ENCODE measurements at regions not wholly inside any gene's neighbourhood (a gene's known extent, or its start where the extent isn't known, plus 50 kb on each side); places are given as distances from the start of the nearest gene placed in this dataset.

DNA sequence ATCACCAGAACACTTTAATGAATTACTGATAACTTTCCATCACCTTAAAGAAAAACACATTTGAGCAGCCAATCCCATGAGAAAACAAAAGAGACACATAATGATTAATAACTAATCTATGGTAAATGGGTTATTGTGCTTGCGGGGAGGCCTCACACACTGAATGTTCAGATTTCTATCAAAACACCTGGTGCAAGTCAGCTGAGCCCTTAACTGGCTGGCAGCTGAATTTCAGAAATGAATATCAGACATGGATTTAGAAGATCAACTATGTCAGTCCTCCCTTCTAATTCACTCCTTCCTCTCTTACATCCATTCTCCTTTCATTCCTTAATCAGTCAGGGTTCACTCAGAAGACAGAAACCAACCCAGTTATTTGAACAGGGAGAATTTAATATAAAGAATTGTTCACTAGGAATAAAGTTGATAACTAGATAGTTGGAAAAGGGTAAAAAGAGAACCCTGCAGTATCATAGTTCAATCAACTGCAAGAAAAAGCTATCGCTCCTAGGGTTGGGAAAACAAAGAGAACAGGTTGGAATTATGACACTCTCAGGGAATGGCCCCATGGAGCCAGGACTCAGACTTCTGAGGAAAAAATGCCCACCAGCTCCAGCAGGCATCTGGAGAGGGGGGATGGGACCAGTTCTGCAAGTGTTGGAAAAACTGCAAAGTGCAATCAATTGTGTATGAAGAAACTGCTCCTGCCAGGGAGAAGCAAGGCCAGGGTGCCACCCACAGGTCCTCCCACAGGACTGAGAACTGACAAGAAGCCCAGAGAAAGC is 577.1 kb upstream of the CDH5 start (continued):
- TF ChIP-seq, protein P1, sequence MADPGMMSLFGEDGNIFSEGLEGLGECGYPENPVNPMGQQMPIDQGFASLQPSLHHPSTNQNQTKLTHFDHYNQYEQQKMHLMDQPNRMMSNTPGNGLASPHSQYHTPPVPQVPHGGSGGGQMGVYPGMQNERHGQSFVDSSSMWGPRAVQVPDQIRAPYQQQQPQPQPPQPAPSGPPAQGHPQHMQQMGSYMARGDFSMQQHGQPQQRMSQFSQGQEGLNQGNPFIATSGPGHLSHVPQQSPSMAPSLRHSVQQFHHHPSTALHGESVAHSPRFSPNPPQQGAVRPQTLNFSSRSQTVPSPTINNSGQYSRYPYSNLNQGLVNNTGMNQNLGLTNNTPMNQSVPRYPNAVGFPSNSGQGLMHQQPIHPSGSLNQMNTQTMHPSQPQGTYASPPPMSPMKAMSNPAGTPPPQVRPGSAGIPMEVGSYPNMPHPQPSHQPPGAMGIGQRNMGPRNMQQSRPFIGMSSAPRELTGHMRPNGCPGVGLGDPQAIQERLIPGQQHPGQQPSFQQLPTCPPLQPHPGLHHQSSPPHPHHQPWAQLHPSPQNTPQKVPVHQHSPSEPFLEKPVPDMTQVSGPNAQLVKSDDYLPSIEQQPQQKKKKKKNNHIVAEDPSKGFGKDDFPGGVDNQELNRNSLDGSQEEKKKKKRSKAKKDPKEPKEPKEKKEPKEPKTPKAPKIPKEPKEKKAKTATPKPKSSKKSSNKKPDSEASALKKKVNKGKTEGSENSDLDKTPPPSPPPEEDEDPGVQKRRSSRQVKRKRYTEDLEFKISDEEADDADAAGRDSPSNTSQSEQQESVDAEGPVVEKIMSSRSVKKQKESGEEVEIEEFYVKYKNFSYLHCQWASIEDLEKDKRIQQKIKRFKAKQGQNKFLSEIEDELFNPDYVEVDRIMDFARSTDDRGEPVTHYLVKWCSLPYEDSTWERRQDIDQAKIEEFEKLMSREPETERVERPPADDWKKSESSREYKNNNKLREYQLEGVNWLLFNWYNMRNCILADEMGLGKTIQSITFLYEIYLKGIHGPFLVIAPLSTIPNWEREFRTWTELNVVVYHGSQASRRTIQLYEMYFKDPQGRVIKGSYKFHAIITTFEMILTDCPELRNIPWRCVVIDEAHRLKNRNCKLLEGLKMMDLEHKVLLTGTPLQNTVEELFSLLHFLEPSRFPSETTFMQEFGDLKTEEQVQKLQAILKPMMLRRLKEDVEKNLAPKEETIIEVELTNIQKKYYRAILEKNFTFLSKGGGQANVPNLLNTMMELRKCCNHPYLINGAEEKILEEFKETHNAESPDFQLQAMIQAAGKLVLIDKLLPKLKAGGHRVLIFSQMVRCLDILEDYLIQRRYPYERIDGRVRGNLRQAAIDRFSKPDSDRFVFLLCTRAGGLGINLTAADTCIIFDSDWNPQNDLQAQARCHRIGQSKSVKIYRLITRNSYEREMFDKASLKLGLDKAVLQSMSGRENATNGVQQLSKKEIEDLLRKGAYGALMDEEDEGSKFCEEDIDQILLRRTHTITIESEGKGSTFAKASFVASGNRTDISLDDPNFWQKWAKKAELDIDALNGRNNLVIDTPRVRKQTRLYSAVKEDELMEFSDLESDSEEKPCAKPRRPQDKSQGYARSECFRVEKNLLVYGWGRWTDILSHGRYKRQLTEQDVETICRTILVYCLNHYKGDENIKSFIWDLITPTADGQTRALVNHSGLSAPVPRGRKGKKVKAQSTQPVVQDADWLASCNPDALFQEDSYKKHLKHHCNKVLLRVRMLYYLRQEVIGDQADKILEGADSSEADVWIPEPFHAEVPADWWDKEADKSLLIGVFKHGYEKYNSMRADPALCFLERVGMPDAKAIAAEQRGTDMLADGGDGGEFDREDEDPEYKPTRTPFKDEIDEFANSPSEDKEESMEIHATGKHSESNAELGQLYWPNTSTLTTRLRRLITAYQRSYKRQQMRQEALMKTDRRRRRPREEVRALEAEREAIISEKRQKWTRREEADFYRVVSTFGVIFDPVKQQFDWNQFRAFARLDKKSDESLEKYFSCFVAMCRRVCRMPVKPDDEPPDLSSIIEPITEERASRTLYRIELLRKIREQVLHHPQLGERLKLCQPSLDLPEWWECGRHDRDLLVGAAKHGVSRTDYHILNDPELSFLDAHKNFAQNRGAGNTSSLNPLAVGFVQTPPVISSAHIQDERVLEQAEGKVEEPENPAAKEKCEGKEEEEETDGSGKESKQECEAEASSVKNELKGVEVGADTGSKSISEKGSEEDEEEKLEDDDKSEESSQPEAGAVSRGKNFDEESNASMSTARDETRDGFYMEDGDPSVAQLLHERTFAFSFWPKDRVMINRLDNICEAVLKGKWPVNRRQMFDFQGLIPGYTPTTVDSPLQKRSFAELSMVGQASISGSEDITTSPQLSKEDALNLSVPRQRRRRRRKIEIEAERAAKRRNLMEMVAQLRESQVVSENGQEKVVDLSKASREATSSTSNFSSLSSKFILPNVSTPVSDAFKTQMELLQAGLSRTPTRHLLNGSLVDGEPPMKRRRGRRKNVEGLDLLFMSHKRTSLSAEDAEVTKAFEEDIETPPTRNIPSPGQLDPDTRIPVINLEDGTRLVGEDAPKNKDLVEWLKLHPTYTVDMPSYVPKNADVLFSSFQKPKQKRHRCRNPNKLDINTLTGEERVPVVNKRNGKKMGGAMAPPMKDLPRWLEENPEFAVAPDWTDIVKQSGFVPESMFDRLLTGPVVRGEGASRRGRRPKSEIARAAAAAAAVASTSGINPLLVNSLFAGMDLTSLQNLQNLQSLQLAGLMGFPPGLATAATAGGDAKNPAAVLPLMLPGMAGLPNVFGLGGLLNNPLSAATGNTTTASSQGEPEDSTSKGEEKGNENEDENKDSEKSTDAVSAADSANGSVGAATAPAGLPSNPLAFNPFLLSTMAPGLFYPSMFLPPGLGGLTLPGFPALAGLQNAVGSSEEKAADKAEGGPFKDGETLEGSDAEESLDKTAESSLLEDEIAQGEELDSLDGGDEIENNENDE (IDR thresholded peaks at IDR 0.05; ENCODE audit: insufficient replicate concordance, low read length), result no peak
- no peak for TF ChIP-seq JUND (IDR thresholded peaks at IDR 0.05; ENCODE audit: low read length)
- no peak for TF ChIP-seq SP2 (IDR thresholded peaks at IDR 0.05; ENCODE audit: low read length)
- no peak for TF ChIP-seq SIN3A (conservative IDR thresholded peaks at IDR 0.05 in 1 of 2, IDR thresholded peaks at IDR 0.05 in 1 of 2; ENCODE audit: low read depth in 1 of 2, low read length in 2 of 2)
- no peak for TF ChIP-seq RXRA (IDR thresholded peaks at IDR 0.05; ENCODE audit: insufficient read depth, low read depth, low read length)
- TF ChIP-seq SP1 (IDR thresholded peaks at IDR 0.05; ENCODE audit: low read depth, low read length), result no peak
- TF ChIP-seq BRCA1 (IDR thresholded peaks at IDR 0.05; ENCODE audit: low read depth, low read length), result no peak
- TF ChIP-seq, protein P2, sequence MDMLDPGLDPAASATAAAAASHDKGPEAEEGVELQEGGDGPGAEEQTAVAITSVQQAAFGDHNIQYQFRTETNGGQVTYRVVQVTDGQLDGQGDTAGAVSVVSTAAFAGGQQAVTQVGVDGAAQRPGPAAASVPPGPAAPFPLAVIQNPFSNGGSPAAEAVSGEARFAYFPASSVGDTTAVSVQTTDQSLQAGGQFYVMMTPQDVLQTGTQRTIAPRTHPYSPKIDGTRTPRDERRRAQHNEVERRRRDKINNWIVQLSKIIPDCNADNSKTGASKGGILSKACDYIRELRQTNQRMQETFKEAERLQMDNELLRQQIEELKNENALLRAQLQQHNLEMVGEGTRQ (IDR thresholded peaks at IDR 0.05; ENCODE audit: low read length), result no peak
- TF ChIP-seq TCF12 (IDR thresholded peaks at IDR 0.05; ENCODE audit: low read depth, low read length), result no peak
- TF ChIP-seq SRF (IDR thresholded peaks at IDR 0.05; ENCODE audit: low read depth, low read length), result no peak

Measured in H1 (cell line).